GM19372 (cell line): ENCODE measurements at regions not wholly inside any gene's neighbourhood (a gene's known extent, or its start where the extent isn't known, plus 50 kb on each side); places are given as distances from the start of the nearest gene placed in this dataset.
"Not testable (repeated sequence)": the region's sequence is repeated elsewhere in the genome, so short reads cannot be mapped to it uniquely, and the experiment has no call there.

Source experiments
- ATAC-seq: cut with Tn5 transposase; IDR thresholded peaks from one replicate; pipeline ENCODE4 v1.9.1; 2021; ENCODE audit warnings: mild to moderate bottlenecking, low read depth, moderate library complexity; ENCODE audit not compliant: unreplicated experiment

DNA sequence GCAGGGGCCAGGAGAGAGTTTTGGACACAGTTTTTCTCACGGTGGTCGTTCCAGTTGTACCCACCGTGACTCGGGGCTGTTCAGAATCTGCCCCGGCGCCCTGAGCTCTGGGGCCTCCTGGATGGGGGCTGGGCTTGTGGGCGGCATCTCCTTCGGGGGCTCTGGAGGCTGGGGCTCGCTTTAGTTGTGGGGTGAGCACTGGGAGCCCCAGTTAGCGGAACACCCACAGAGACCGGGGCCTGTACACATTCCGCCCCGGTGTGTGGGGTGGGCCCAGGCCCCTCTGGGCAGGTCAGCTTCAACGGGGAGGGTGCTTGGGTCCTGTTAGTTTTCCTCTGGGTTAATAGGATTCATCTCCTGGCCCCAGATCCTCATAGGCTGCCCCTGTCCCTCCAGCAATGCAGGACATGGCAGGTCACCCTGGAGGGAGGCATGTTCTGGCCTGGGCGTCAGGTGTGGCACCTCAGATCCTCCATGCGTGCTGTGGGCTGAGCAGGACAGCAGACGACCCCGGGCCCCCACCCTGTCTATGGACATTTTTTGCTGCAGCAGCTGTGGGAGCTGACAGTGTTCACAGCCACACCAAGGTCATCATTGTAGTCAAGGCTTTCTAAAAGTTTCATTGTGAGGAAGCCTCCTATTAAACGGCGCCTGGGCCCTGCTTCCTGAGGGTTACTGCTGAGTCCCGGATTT is 393.2 kb downstream of the TMEM121 start:
- no peak for ATAC-seq

GRCh38 chr14:105920151-105920700 is 393.8 kb downstream of the TMEM121 start:
- not testable (repeated sequence) for ATAC-seq

DNA sequence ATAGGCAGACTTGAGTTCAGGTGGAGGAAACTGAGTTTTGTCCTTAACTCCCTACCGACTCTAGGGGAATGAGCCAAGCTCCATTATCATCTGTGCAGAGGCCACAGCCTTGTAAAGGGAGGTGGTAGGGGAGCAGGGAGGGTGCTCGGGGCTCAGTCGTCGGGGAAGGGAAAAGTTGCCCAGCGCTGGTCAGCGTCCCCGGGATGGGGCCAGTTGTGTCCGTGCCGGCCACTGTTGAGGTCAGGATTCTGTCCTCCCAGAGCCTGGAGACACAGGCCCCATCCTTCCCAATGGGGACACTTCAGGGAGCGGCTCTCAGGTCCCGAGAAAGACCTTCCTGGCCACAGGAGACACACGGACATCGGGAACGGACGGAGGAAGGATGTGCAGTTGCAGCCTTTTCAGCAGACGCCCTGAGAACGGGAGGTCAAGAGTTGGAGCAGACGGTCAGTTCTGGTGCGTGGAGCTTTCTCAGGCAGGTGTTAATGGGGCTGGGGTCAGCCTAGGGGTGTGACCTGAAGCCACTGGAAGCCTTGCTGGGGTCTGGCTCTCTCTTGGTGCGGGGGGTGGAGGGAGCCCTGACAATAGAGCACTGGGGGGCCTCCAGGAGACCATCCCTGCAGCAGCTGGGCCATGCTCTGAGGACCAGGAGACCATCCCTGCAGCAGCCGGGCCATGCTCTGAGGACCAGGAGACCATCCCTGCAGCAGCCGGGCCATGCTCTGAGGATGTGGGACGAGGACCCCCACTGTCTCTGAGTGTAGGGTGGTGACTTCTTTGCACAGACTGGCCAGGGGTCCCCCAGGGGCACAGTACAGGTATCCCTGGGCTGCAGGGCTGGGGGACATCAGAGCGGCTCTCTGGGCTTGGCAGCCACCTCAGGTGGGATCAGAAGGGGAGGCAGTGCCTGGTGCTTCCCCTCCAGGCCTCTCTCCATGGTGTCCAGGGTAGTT is 394.7 kb downstream of the TMEM121 start:
- ATAC-seq, result not testable (repeated sequence)

- not testable (repeated sequence) for ATAC-seq
Observed at GRCh38 chr14:105921781-105922180, 395.4 kb downstream of the TMEM121 start.

DNA sequence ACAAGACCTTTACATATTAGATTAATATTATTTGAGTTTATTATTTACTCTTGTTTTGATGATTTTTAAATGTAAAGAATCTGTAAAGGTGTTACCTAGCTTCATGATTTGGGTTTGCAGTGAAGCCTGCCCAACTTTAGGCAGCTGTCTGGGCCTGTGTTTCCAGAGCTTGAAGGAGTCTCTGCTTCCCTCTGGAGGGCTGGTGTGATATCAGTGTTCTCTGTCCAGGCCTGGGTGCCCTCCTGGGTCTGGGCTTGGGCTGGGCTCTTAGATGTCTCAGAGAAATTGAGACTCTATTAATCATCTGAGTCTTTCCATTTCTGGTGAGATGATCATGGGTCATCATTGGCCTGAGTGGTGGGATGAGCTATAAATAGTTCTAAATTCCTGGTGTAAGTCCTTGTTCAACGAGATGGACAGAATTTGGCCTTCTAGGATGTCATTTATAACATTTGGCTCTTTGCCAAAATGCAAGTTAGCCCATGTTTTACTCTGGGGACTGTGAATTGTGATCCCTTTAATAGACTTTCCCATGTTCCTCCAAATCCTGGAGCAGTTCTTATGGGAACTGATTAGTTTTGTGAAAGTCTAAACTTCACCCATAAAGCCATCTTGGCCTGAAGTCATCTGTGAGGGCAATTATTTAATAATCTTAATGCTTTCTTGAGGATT is 397.3 kb downstream of the TMEM121 start:
- ATAC-seq, result not testable (repeated sequence)

DNA sequence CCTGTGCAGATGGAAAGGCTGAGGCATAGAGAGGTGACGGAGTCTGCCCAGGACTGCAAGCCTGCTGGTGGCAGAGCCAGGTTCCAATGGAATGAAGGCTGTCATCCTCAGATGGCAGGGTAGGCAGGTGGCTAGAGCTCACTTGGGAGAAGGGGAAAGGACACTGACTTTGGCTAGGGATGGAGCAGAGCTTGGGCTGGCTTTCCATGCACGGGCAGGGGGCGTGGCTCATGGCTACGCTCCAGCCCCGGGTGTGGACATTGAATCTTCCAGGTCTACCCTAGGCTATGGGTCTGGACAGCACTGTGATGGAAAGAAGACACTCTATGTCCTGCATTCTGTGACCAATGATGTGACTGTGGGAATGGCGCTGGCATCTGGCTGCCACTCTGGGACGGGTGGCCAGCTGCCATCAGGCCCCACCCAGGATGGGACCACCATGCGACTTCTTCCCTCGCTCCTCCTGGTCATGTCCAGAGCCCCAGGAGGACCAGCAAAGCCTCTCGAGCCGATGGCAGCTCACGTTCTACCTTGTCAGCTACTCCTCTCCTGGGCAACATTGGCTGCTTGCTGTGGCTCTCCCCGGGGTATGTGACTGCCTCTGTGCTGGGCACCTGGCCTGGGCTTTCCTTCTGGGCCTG is 398.7 kb downstream of the TMEM121 start:
- no peak for ATAC-seq

GRCh38 chr14:105925615-105926372 is 399.4 kb downstream of the TMEM121 start:
- ATAC-seq, result no peak

- no peak for ATAC-seq
Observed at GRCh38 chr14:105926373-105927095, 400.2 kb downstream of the TMEM121 start.

DNA sequence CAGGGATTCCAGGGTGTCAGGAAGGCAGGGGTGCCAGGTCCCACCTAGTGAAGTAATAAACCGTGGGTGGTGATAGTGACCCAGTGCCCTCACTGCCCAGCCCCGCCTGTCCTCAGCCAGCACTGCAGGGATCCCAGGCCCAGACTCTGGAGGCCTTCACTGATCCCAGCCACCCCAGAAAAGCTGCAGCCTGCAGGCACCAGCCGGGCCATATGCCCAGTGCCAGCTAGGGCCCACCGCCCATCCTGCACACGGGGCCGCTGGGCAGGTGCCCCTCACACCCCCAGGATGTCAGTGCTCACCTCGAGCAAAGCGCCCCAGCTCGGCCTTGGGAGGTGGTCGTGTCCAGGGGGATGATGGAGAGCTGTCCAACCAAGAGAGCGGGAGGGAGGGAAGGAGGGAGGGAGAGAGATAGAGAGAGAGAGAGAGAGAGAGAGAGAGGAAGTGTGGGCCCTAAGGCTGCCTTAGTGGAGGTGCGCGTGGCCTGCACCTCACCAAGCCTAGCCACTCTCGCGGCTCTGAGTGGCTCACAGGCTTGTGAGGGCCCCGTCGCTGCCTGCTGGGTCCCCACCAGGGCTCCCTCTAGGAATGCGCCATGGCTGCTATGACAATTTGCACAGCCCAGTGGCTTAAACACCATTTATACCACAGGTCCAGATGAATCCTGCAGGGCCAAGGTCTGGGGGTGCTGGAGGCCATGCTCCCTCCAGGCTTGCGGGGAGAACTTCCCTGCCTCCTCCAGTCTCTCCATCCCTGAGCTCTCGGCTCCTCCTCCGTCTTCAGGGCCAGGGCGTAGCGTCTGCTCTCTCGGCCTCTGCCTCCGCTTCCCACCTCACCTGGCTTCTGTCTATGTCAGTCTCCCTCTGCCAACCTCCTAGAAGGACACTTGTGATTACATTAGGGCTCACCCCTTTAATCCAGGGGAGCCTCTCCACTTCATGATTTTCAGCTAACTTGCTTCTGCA is 401.0 kb downstream of the TMEM121 start:
- ATAC-seq, result no peak

GRCh38 chr14:105928171-105929111 is 402.1 kb downstream of the TMEM121 start:
- not testable (repeated sequence) for ATAC-seq

GRCh38 chr14:105929327-105930081 is 403.1 kb downstream of the TMEM121 start:
- ATAC-seq, result no peak

DNA sequence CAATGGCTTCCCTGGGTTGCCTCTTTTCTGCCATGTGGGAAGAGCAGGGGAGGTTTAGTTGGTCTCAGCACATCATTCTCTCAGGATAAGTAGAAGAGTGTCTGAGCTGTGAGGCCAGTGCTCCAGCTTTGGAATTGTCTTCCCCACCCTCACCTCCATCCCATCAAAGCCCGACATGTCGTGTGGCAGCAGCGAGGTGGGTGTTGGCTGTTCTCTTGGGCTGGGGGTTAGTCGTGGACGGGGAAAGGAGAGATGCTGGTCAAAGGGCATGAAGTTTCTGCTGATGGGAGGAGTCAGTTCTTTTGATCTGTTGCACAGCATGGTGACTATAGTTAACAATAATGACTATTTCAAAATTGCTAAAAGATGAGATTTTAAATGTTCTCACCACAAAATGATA is 404.2 kb downstream of the TMEM121 start:
- ATAC-seq, result no peak

GRCh38 chr14:105931808-105932483 is 405.6 kb downstream of the TMEM121 start:
- no peak for ATAC-seq

DNA sequence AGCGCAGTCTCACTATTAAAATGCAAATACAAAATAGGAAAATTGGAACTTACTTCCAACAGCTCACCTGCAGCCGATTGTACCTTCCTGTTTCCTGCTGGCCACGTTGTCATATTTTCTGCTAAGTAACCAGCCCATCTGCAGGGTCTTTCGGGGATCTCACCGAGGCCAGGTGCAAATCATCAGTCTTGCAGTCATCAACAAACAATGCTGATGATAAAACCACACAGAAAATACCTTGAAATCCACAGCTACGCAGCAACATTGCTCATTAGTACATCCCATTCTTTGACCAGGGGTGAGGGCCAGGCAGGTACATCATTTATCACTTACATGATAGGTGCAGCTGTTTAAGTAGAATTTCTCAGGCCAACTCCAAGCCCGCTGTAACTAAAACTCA is 406.9 kb downstream of the TMEM121 start:
- ATAC-seq, result no peak

- ATAC-seq, result no peak
Observed at GRCh38 chr14:105935384-105935783, 409.0 kb downstream of the TMEM121 start.
